ENCODE measurements at regions not wholly inside any gene's neighbourhood (a gene's known extent, or its start where the extent isn't known, plus 50 kb on each side); places are given as distances from the start of the nearest gene placed in this dataset.
"Not testable (repeated sequence)": the region's sequence is repeated elsewhere in the genome, so short reads cannot be mapped to it uniquely, and the experiment has no call there.

- in situ Hi-C loops (cut with MboI; ENCODE audit: low pct_unique_long_range_greater_than_20kb, low sequenced_read_pairs): no loop called here
- DNase-seq: peak; percentile 7
Observed at GRCh38 chr2:18976168-18976961, 382.1 kb downstream of the OSR1 start.

- in situ Hi-C loops (cut with MboI; ENCODE audit: low pct_unique_long_range_greater_than_20kb, low sequenced_read_pairs): no loop called here
Observed at GRCh38 chr2:18975506-18976167, 382.8 kb downstream of the OSR1 start.

GRCh38 chr2:18971628-18972027, 382.3 kb upstream of the NT5C1B start:
- no peak for DNase-seq
- in situ Hi-C loops (cut with MboI; ENCODE audit: low pct_unique_long_range_greater_than_20kb, low sequenced_read_pairs): no loop called here

More at GRCh38 chr2:18975506-18976167, 382.8 kb downstream of the OSR1 start:
- DNase-seq: no peak

GRCh38 chr2:18971069-18971378, 381.7 kb upstream of the NT5C1B start:
- DNase-seq: no peak
- in situ Hi-C loops (cut with MboI; ENCODE audit: low pct_unique_long_range_greater_than_20kb, low sequenced_read_pairs): no loop called here

- in situ Hi-C loops (cut with MboI; ENCODE audit: low pct_unique_long_range_greater_than_20kb, low sequenced_read_pairs): no loop called here
- no peak for DNase-seq
Observed at GRCh38 chr2:18966131-18966530, 376.8 kb upstream of the NT5C1B start.

- in situ Hi-C loops (cut with MboI; ENCODE audit: low pct_unique_long_range_greater_than_20kb, low sequenced_read_pairs); DNase-seq: not testable (repeated sequence)
Observed at GRCh38 chr2:18963739-18964256, 374.4 kb upstream of the NT5C1B start.

- no peak for DNase-seq
- in situ Hi-C loops (cut with MboI; ENCODE audit: low pct_unique_long_range_greater_than_20kb, low sequenced_read_pairs): no loop called here
Observed at GRCh38 chr2:18961991-18962421, 372.6 kb upstream of the NT5C1B start.

- no peak for DNase-seq
- in situ Hi-C loops (cut with MboI; ENCODE audit: low pct_unique_long_range_greater_than_20kb, low sequenced_read_pairs): no loop called here
Observed at GRCh38 chr2:18959952-18960717, 370.8 kb upstream of the NT5C1B start.

GRCh38 chr2:18959200-18959599, 369.8 kb upstream of the NT5C1B start:
- in situ Hi-C loops (cut with MboI; ENCODE audit: low pct_unique_long_range_greater_than_20kb, low sequenced_read_pairs): no loop called here
- DNase-seq: no peak

- no peak for DNase-seq
- in situ Hi-C loops (cut with MboI; ENCODE audit: low pct_unique_long_range_greater_than_20kb, low sequenced_read_pairs): no loop called here
Observed at GRCh38 chr2:18957909-18958308, 368.5 kb upstream of the NT5C1B start.

GRCh38 chr2:18950361-18950851, 361.0 kb upstream of the NT5C1B start:
- in situ Hi-C loops (cut with MboI; ENCODE audit: low pct_unique_long_range_greater_than_20kb, low sequenced_read_pairs): no loop called here
- no peak for DNase-seq

GRCh38 chr2:18949871-18950270, 360.5 kb upstream of the NT5C1B start:
- in situ Hi-C loops (cut with MboI; ENCODE audit: low pct_unique_long_range_greater_than_20kb, low sequenced_read_pairs): no loop called here
- DNase-seq: no peak

- in situ Hi-C loops (cut with MboI; ENCODE audit: low pct_unique_long_range_greater_than_20kb, low sequenced_read_pairs): no loop called here
- DNase-seq: no peak
Observed at GRCh38 chr2:18940184-18940583, 350.8 kb upstream of the NT5C1B start.

- in situ Hi-C loops (cut with MboI; ENCODE audit: low pct_unique_long_range_greater_than_20kb, low sequenced_read_pairs); DNase-seq: not testable (repeated sequence)
Observed at GRCh38 chr2:18939740-18940139, 350.4 kb upstream of the NT5C1B start.

- in situ Hi-C loops (cut with MboI; ENCODE audit: low pct_unique_long_range_greater_than_20kb, low sequenced_read_pairs): no loop called here
- no peak for DNase-seq
Observed at GRCh38 chr2:18934886-18935285, 345.5 kb upstream of the NT5C1B start.

- no peak for DNase-seq
- in situ Hi-C loops (cut with MboI; ENCODE audit: low pct_unique_long_range_greater_than_20kb, low sequenced_read_pairs): no loop called here
Observed at GRCh38 chr2:18932853-18933252, 343.5 kb upstream of the NT5C1B start.

- in situ Hi-C loops (cut with MboI; ENCODE audit: low pct_unique_long_range_greater_than_20kb, low sequenced_read_pairs): no loop called here
- DNase-seq: no peak
Observed at GRCh38 chr2:18930971-18931370, 341.6 kb upstream of the NT5C1B start.

GRCh38 chr2:18927525-18928232, 338.3 kb upstream of the NT5C1B start:
- in situ Hi-C loops (cut with MboI; ENCODE audit: low pct_unique_long_range_greater_than_20kb, low sequenced_read_pairs): no loop called here
- DNase-seq: no peak

All from KBM-7 (cell line).